Naive B cell (primary cell): ENCODE measurements at regions not wholly inside any gene's neighbourhood (a gene's known extent, or its start where the extent isn't known, plus 50 kb on each side); places are given as distances from the start of the nearest gene placed in this dataset.
"Not testable (repeated sequence)": the region's sequence is repeated elsewhere in the genome, so short reads cannot be mapped to it uniquely, and the experiment has no call there.

Experiments used
- ATAC-seq, 2 donors: fragments of 150-1000 bp; cut with Tn5 transposase; 2 replicates each; pipeline ENCODE4 v1.10.0; 2021; ENCODE audit warnings: low read depth in 2 of 2, mild to moderate bottlenecking in 2 of 2, moderate library complexity in 2 of 2
- DNase-seq: peaks from one replicate; pipeline ENCODE4 v3.0.0; 2022
- H3K27ac Mint-ChIP-seq, 6 donors: one replicate each; pipeline ENCODE4 v1.8.0; 2020 to 2022; ENCODE audit warnings: mild to moderate bottlenecking in 6 of 6, mixed read lengths in 6 of 6, moderate library complexity in 5 of 6, inconsistent platforms in 2 of 6
- H3K27me3 Mint-ChIP-seq, 3 donors: one replicate each; pipeline ENCODE4 v1.8.0; 2021 to 2022; ENCODE audit warnings: mixed read lengths in 3 of 3, mild to moderate bottlenecking in 1 of 3
- H3K36me3 Mint-ChIP-seq, 2 donors: one replicate each; pipeline ENCODE4 v1.8.0; 2020 to 2022; ENCODE audit warnings: mixed read lengths in 2 of 2, inconsistent platforms in 1 of 2, mild to moderate bottlenecking in 1 of 2
- H3K4me1 Mint-ChIP-seq, 3 donors: one replicate each; pipeline ENCODE4 v1.8.0; 2020 to 2022; ENCODE audit warnings: mixed read lengths in 3 of 3, inconsistent platforms in 1 of 3, mild to moderate bottlenecking in 1 of 3, moderate library complexity in 1 of 3
- H3K4me3 Mint-ChIP-seq, 8 donors: one replicate each; pipeline ENCODE4 v1.8.0; 2020 to 2022; ENCODE audit warnings: mild to moderate bottlenecking in 8 of 8, mixed read lengths in 8 of 8, moderate library complexity in 8 of 8, inconsistent platforms in 2 of 8
- H3K9me3 Mint-ChIP-seq, 7 donors: one replicate each; pipeline ENCODE4 v1.8.0; 2020 to 2022; ENCODE audit warnings: mixed read lengths in 7 of 7, mild to moderate bottlenecking in 5 of 7, inconsistent platforms in 2 of 7, moderate library complexity in 1 of 7

DNA sequence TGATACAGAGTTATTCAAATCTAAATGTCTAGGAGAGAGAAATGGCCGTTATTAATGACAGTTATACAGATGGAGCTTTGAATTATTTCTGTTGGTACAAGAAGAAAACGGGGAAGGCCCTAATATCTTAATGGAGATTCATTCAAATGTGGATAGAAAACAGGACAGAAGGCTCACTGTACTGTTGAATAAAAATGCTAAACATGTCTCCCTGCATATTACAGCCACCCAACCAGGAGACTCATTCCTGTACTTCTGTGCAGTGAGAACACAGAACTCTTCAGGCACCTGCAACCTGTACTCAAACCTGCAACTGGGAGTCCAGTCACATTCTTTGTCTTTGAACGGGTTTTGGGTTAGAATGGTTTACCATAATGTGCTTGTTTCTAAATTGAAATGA is 403.2 kb downstream of the DAD1 start:
- DNase-seq (no peak), ATAC-seq (no peak)
- no peaks in the 10 kb centered on the region for H3K4me1 Mint-ChIP-seq
- H3K4me3 Mint-ChIP-seq, result no peak overlapping the region
- H3K27ac Mint-ChIP-seq, result no peak overlapping the region
- no peaks in the 10 kb centered on the region for H3K36me3 Mint-ChIP-seq
- H3K27me3 Mint-ChIP-seq, result peaks cover 29 to 45% (median 43%) of the 10 kb centered on the region in 3 donors
- no peaks in the 10 kb centered on the region for H3K9me3 Mint-ChIP-seq

DNA sequence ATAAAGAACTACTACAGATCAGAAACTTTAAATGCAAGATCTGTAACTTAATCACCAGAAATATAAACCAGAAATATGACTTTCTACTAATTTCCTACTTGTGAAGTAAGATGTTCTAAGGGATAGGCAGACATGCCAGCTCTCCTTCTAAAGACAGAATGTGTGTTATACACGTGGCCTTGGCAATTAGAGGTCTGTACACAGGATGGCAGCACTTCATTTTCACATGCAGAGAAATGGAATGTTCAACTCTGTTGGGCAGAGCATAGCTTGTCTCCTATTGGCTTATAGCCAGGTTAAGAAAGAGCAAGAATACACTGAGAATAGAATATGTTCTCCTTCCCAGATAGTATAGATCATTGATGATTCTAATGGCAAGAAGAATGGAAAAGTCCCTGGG is 403.8 kb downstream of the DAD1 start:
- no peaks in the 10 kb centered on the region for H3K4me1 Mint-ChIP-seq
- peaks cover 32 to 51% (median 42%) of the 10 kb centered on the region in 3 donors for H3K27me3 Mint-ChIP-seq
- no peak for DNase-seq
- no peaks in the 10 kb centered on the region for H3K9me3 Mint-ChIP-seq
- H3K4me3 Mint-ChIP-seq, result no peak overlapping the region
- ATAC-seq, result no peak
- H3K36me3 Mint-ChIP-seq, result no peaks in the 10 kb centered on the region
- no peak overlapping the region for H3K27ac Mint-ChIP-seq

DNA sequence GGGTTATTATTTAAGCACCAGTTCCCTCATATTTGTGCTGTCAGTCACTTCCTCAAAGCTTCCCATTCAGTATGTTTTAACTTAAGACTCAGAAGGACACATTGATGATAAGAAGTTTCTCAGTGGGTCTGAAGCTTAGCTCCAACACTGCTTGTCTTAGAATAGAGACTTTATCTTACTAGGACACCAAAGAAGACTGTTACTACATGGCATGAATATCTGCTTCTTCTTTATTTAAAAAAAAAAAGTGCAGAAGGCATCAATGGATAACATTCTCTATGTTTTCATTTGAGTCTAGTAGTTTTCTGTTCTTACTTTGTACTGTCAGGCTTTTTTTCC is 404.2 kb downstream of the DAD1 start:
- H3K4me1 Mint-ChIP-seq, result no peaks in the 10 kb centered on the region
- no peaks in the 10 kb centered on the region for H3K9me3 Mint-ChIP-seq
- H3K4me3 Mint-ChIP-seq, result no peak overlapping the region
- H3K27ac Mint-ChIP-seq, result no peak overlapping the region
- H3K36me3 Mint-ChIP-seq, result no peaks in the 10 kb centered on the region
- peaks cover 36 to 55% (median 46%) of the 10 kb centered on the region in 3 donors for H3K27me3 Mint-ChIP-seq
- no peak for DNase-seq
- no peak for ATAC-seq

- Mint-ChIP-seq H3K27me3 (peaks cover 38 to 57% (median 50%) of the 10 kb centered on the region in 3 donors), H3K36me3 (no peaks in the 10 kb centered on the region), H3K4me1 (no peaks in the 10 kb centered on the region)
Observed at GRCh38 chr14:22184157-22184829, 404.7 kb downstream of the DAD1 start.

GRCh38 chr14:22180045-22180444 is 409.0 kb downstream of the DAD1 start:
- Mint-ChIP-seq H3K27me3 (peaks cover 59 to 68% (median 66%) of the 10 kb centered on the region in 3 donors), H3K9me3 (no peaks in the 10 kb centered on the region), H3K4me1 (peaks cover 0 to 8% (median 4%) of the 10 kb centered on the region in 3 donors), H3K36me3 (no peaks in the 10 kb centered on the region), H3K27ac (no peak overlapping the region), H3K4me3 (no peak overlapping the region)
- no peak for DNase-seq
- ATAC-seq, result no peak

More at GRCh38 chr14:22184157-22184829, 404.7 kb downstream of the DAD1 start:
- H3K4me3 Mint-ChIP-seq, result no peak overlapping the region
- no peaks in the 10 kb centered on the region for H3K9me3 Mint-ChIP-seq
- H3K27ac Mint-ChIP-seq, result no peak overlapping the region
- ATAC-seq, result no peak
- no peak for DNase-seq

DNA sequence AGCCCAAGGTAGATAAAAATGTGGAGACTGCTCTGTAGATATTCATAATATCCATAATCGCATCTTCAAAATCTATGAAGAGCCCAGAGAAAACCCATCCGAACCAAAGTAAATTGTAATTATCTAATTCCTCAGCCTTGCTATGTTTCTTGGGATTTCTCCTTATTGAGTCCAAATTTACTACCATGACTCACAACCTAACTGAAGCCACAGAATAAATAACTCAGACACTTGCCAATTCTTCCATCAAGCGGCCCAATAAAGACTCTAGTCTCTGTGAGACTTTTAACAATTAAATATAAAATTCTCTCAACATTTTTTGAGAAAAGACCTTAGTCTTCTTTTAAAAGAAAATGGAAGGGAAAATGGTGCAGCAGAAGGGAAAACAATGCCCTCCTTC is 409.8 kb downstream of the DAD1 start:
- Mint-ChIP-seq H3K27me3 (peaks cover 51 to 66% (median 65%) of the 10 kb centered on the region in 3 donors), H3K27ac (no peak overlapping the region), H3K4me3 (no peak overlapping the region), H3K36me3 (no peaks in the 10 kb centered on the region), H3K9me3 (no peaks in the 10 kb centered on the region), H3K4me1 (peaks cover 0 to 8% (median 4%) of the 10 kb centered on the region in 3 donors)
- DNase-seq (no peak), ATAC-seq (no peak)

- no peak overlapping the region for H3K4me3 Mint-ChIP-seq
- no peak overlapping the region for H3K27ac Mint-ChIP-seq
- H3K27me3 Mint-ChIP-seq, result peaks cover 56 to 75% (median 65%) of the 10 kb centered on the region in 3 donors
- no peak for DNase-seq
- no peaks in the 10 kb centered on the region for H3K36me3 Mint-ChIP-seq
- ATAC-seq, result no peak
- H3K4me1 Mint-ChIP-seq, result peaks cover 0 to 8% (median 4%) of the 10 kb centered on the region in 3 donors
- H3K9me3 Mint-ChIP-seq, result no peaks in the 10 kb centered on the region
Observed at GRCh38 chr14:22178333-22178839, 410.6 kb downstream of the DAD1 start.

GRCh38 chr14:22177870-22178269 is 411.2 kb downstream of the DAD1 start:
- Mint-ChIP-seq H3K27ac (no peak overlapping the region), H3K4me3 (no peak overlapping the region), H3K36me3 (no peaks in the 10 kb centered on the region), H3K4me1 (peaks cover 0 to 8% (median 4%) of the 10 kb centered on the region in 3 donors), H3K9me3 (no peaks in the 10 kb centered on the region), H3K27me3 (peaks cover 60 to 77% (median 68%) of the 10 kb centered on the region in 3 donors)
- ATAC-seq (peak in 1 of 2 donors; percentile 37), DNase-seq (no peak)

GRCh38 chr14:22176957-22177356 is 412.1 kb downstream of the DAD1 start:
- Mint-ChIP-seq H3K4me3 (no peak overlapping the region), H3K36me3 (no peaks in the 10 kb centered on the region), H3K4me1 (peaks cover 0 to 8% (median 4%) of the 10 kb centered on the region in 3 donors), H3K27ac (no peak overlapping the region), H3K27me3 (peaks cover 58 to 72% (median 60%) of the 10 kb centered on the region in 3 donors), H3K9me3 (no peaks in the 10 kb centered on the region)
- no peak for ATAC-seq
- no peak for DNase-seq

GRCh38 chr14:22175278-22175558 is 413.8 kb downstream of the DAD1 start:
- H3K4me1 Mint-ChIP-seq, ATAC-seq, H3K4me3 Mint-ChIP-seq, H3K9me3 Mint-ChIP-seq, H3K36me3 Mint-ChIP-seq, DNase-seq, H3K27ac Mint-ChIP-seq: not testable (repeated sequence)
- H3K27me3 Mint-ChIP-seq, result peaks cover 46 to 66% (median 48%) of the 10 kb centered on the region in 3 donors

- ATAC-seq, result no peak
- no peak for DNase-seq
- Mint-ChIP-seq H3K27me3 (peaks cover 40 to 60% (median 43%) of the 10 kb centered on the region in 3 donors), H3K36me3 (no peaks in the 10 kb centered on the region), H3K27ac (no peak overlapping the region), H3K4me3 (no peak overlapping the region), H3K4me1 (peaks cover 0 to 8% (median 4%) of the 10 kb centered on the region in 3 donors), H3K9me3 (no peaks in the 10 kb centered on the region)
Observed at GRCh38 chr14:22174412-22175277, 414.4 kb downstream of the DAD1 start.

- no peaks in the 10 kb centered on the region for H3K9me3 Mint-ChIP-seq
- H3K4me1 Mint-ChIP-seq, result no peaks in the 10 kb centered on the region
- no peak overlapping the region for H3K4me3 Mint-ChIP-seq
- H3K36me3 Mint-ChIP-seq, result no peaks in the 10 kb centered on the region
- ATAC-seq (no peak), DNase-seq (no peak)
- H3K27me3 Mint-ChIP-seq, result peaks cover 17 to 37% (median 18%) of the 10 kb centered on the region in 3 donors
- peak overlapping the region in 1 of 6 donors; percentile 12 for H3K27ac Mint-ChIP-seq
Observed at GRCh38 chr14:22168092-22168955, 420.7 kb downstream of the DAD1 start.

DNA sequence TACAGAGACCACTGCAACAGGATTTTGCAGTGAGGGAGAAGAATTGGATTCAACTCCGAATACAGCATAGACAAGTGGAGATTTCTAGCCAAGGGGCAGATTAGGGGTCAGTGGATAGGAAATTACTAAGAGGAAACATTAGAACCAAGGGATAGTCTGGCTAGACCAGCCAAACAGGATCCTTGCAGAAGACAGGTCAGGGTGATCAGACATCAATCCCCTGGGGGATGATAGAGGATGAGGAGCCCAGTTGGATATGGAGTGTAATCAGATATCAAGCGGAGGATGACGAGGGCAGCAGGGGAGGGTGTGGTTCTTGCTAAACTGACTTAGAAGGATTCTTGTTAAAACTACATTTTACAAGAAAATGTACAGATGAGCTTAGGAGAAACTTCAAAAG is 424.4 kb downstream of the DAD1 start:
- H3K27ac Mint-ChIP-seq, result no peak overlapping the region
- no peaks in the 10 kb centered on the region for H3K9me3 Mint-ChIP-seq
- H3K4me1 Mint-ChIP-seq, result peaks cover 0 to 4% (median 0%) of the 10 kb centered on the region in 3 donors
- ATAC-seq (no peak), DNase-seq (no peak)
- peaks cover 17 to 24% (median 21%) of the 10 kb centered on the region in 3 donors for H3K27me3 Mint-ChIP-seq
- H3K36me3 Mint-ChIP-seq, result no peaks in the 10 kb centered on the region
- H3K4me3 Mint-ChIP-seq, result no peak overlapping the region
